Ovary (tissue), 3 donors: ENCODE measurements at regions not wholly inside any gene's neighbourhood (a gene's known extent, or its start where the extent isn't known, plus 50 kb on each side); places are given as distances from the start of the nearest gene placed in this dataset.

ENCODE experiments used
- CTCF ChIP-seq, 3 donors: fragments of 450-650 bp in 2 of 3; fragments of 200-600 bp in 1 of 3; IDR thresholded peaks; one replicate each; pipeline versions ENCODE4 v1.5.1 to v1.8.0; 2016 to 2022; ENCODE audit warnings: antibody characterized with exemption in 3 of 3, mild to moderate bottlenecking in 1 of 3
- POLR2A ChIP-seq: fragments of 450-650 bp; IDR thresholded peaks from one replicate; pipeline ENCODE4 v1.6.1; 2017; ENCODE audit warnings: antibody characterized with exemption, mild to moderate bottlenecking, moderate library complexity
- donor health status: DM: no; HTN: no; CAD: no.

GRCh38 chr12:46990211-46990610 is 89.2 kb upstream of the PCED1B start:
- TF ChIP-seq POLR2A (no peak), CTCF (IDR thresholded peaks at IDR 0.05) (no peak)
